Hematopoietic multipotent progenitor cell treated with erythropoietin and hydrocortisone succinate and interleukin-3 and kit ligand, for 17 days (in vitro differentiated cells): ENCODE measurements at regions not wholly inside any gene's neighbourhood (a gene's known extent, or its start where the extent isn't known, plus 50 kb on each side); places are given as distances from the start of the nearest gene placed in this dataset.

Source experiments
- DNase-seq: peaks from one replicate; pipeline ENCODE4 v3.0.0-alpha.2; 2015; ENCODE audit warnings: low spot score

- no peak for DNase-seq
These were observed 83.1 kb upstream of the IRF2BP2 start for GRCh38 chr1:234692966-234693580.

GRCh38 chr1:234691567-234691966 lies 81.6 kb upstream of the IRF2BP2 start:
- DNase-seq, result peak; percentile 32

- DNase-seq, result no peak
These were observed 80.9 kb upstream of the IRF2BP2 start for GRCh38 chr1:234690872-234691271.

GRCh38 chr1:234689236-234689635 lies 79.3 kb upstream of the IRF2BP2 start:
- no peak for DNase-seq

GRCh38 chr1:234687011-234687410 lies 77.0 kb upstream of the IRF2BP2 start:
- DNase-seq, result no peak

- no peak for DNase-seq
These were observed 76.1 kb upstream of the IRF2BP2 start for GRCh38 chr1:234686035-234686434.

- no peak for DNase-seq
These were observed 74.9 kb upstream of the IRF2BP2 start for GRCh38 chr1:234684856-234685255.

GRCh38 chr1:234683861-234684632 lies 74.1 kb upstream of the IRF2BP2 start:
- DNase-seq, result peak; percentile 13

- DNase-seq, result no peak
These were observed 73.3 kb upstream of the IRF2BP2 start for GRCh38 chr1:234683127-234683860.

GRCh38 chr1:234681990-234682389 lies 72.0 kb upstream of the IRF2BP2 start:
- no peak for DNase-seq

- no peak for DNase-seq
These were observed 71.1 kb upstream of the IRF2BP2 start for GRCh38 chr1:234681065-234681464.

GRCh38 chr1:234680331-234680904 lies 70.4 kb upstream of the IRF2BP2 start:
- DNase-seq, result no peak

GRCh38 chr1:234676103-234676594 lies 66.2 kb upstream of the IRF2BP2 start:
- DNase-seq, result peak; percentile 86

GRCh38 chr1:234675572-234675971 lies 65.6 kb upstream of the IRF2BP2 start:
- no peak for DNase-seq

- no peak for DNase-seq
These were observed 65.0 kb upstream of the IRF2BP2 start for GRCh38 chr1:234675006-234675405.

GRCh38 chr1:234674218-234674815 lies 64.3 kb upstream of the IRF2BP2 start:
- no peak for DNase-seq

GRCh38 chr1:234672349-234673135 lies 62.6 kb upstream of the IRF2BP2 start:
- DNase-seq, result no peak

- no peak for DNase-seq
These were observed 61.1 kb upstream of the IRF2BP2 start for GRCh38 chr1:234670967-234671626.

- DNase-seq, result no peak
These were observed 59.5 kb upstream of the IRF2BP2 start for GRCh38 chr1:234669499-234669898.

GRCh38 chr1:234668577-234668955 lies 58.6 kb upstream of the IRF2BP2 start:
- no peak for DNase-seq
